ENCODE measurements at regions not wholly inside any gene's neighbourhood (a gene's known extent, or its start where the extent isn't known, plus 50 kb on each side); places are given as distances from the start of the nearest gene placed in this dataset.

- no peaks in the 10 kb centered on the region for H3K9me3 Mint-ChIP-seq (ENCODE audit: unreplicated experiment)
- peaks cover 2% of the 10 kb centered on the region for H3K4me1 Mint-ChIP-seq (ENCODE audit: insufficient read depth, unreplicated experiment)
- ChIA-PET CTCF (interaction anchor here (1.3 kb wide), 1 partner anchor 8 kb away, joined by 3 read pairs; no protein-coding TSS in a partner anchor), POLR2A (no interaction called here)
- intact Hi-C loops (cut with micrococcal nuclease) = no loop called here
- H3K27me3 Mint-ChIP-seq (ENCODE audit: insufficient read depth, unreplicated experiment) = no peaks in the 10 kb centered on the region
- no peaks in the 10 kb centered on the region for H3K36me3 Mint-ChIP-seq (ENCODE audit: insufficient read depth, unreplicated experiment)
- TF ChIP-seq CTCF (IDR thresholded peaks at IDR 0.05; ENCODE audit: unreplicated experiment) = no peak
- DNase-seq (ENCODE audit: unreplicated experiment) = no peak
- H3K27ac Mint-ChIP-seq (ENCODE audit: low read depth, unreplicated experiment) = no peak overlapping the region
- H3K4me3 Mint-ChIP-seq (ENCODE audit: unreplicated experiment) = no peak overlapping the region
- no TSS peak for BruUV-seq (replicated peaks)
Observed at GRCh38 chr3:23085261-23085660, 117.9 kb upstream of the UBE2E2 start.

- ChIA-PET CTCF (interaction anchor here (0.6 to 1.3 kb wide), 2 partner anchors 9 to 1073 kb away, joined by 3 read pairs; no protein-coding TSS in a partner anchor), POLR2A (interaction anchor here (0.6 to 1.2 kb wide), 2 partner anchors 21 to 234 kb away, joined by 3 to 4 read pairs; no protein-coding TSS in a partner anchor)
- BruUV-seq (replicated peaks) = no TSS peak
- no peak for DNase-seq (ENCODE audit: unreplicated experiment)
- H3K27ac Mint-ChIP-seq (ENCODE audit: low read depth, unreplicated experiment) = no peak overlapping the region
- peaks cover 6% of the 10 kb centered on the region for H3K27me3 Mint-ChIP-seq (ENCODE audit: insufficient read depth, unreplicated experiment)
- H3K4me1 Mint-ChIP-seq (ENCODE audit: insufficient read depth, unreplicated experiment) = no peaks in the 10 kb centered on the region
- intact Hi-C loops (cut with micrococcal nuclease) = no loop called here
- no peaks in the 10 kb centered on the region for H3K36me3 Mint-ChIP-seq (ENCODE audit: insufficient read depth, unreplicated experiment)
- H3K4me3 Mint-ChIP-seq (ENCODE audit: unreplicated experiment) = no peak overlapping the region
- no peak for TF ChIP-seq CTCF (IDR thresholded peaks at IDR 0.05; ENCODE audit: unreplicated experiment)
- H3K9me3 Mint-ChIP-seq (ENCODE audit: unreplicated experiment) = no peaks in the 10 kb centered on the region
Observed at GRCh38 chr3:23086331-23086730, 116.8 kb upstream of the UBE2E2 start.

GRCh38 chr3:23086831-23087230 is 116.3 kb upstream of the UBE2E2 start:
- H3K27me3 Mint-ChIP-seq (ENCODE audit: insufficient read depth, unreplicated experiment) = peaks cover 11% of the 10 kb centered on the region
- no peak overlapping the region for H3K4me3 Mint-ChIP-seq (ENCODE audit: unreplicated experiment)
- intact Hi-C loops (cut with micrococcal nuclease) = no loop called here
- CTCF ChIA-PET = no interaction called here
- no peaks in the 10 kb centered on the region for H3K4me1 Mint-ChIP-seq (ENCODE audit: insufficient read depth, unreplicated experiment)
- BruUV-seq (replicated peaks) = no TSS peak
- DNase-seq (ENCODE audit: unreplicated experiment) = no peak
- TF ChIP-seq CTCF (IDR thresholded peaks at IDR 0.05; ENCODE audit: unreplicated experiment) = no peak
- no peaks in the 10 kb centered on the region for H3K36me3 Mint-ChIP-seq (ENCODE audit: insufficient read depth, unreplicated experiment)
- no peak overlapping the region for H3K27ac Mint-ChIP-seq (ENCODE audit: low read depth, unreplicated experiment)
- POLR2A ChIA-PET = interaction anchor here (1.2 kb wide), 1 partner anchor 21 kb away, joined by 3 read pairs; no protein-coding TSS in a partner anchor
- peaks cover 3% of the 10 kb centered on the region for H3K9me3 Mint-ChIP-seq (ENCODE audit: unreplicated experiment)

- intact Hi-C loops (cut with micrococcal nuclease) = no loop called here
- H3K9me3 Mint-ChIP-seq (ENCODE audit: unreplicated experiment) = peaks cover 7% of the 10 kb centered on the region
- H3K27me3 Mint-ChIP-seq (ENCODE audit: insufficient read depth, unreplicated experiment) = peaks cover 17% of the 10 kb centered on the region
- no peaks in the 10 kb centered on the region for H3K36me3 Mint-ChIP-seq (ENCODE audit: insufficient read depth, unreplicated experiment)
- H3K4me1 Mint-ChIP-seq (ENCODE audit: insufficient read depth, unreplicated experiment) = peaks cover 21% of the 10 kb centered on the region
- no peak for TF ChIP-seq CTCF (IDR thresholded peaks at IDR 0.05; ENCODE audit: unreplicated experiment)
- POLR2A ChIA-PET = interaction anchor here (0.7 kb wide), 1 partner anchor 818 kb away, joined by 5 read pairs; no protein-coding TSS in a partner anchor
- CTCF ChIA-PET = interaction anchor here (0.8 kb wide), 1 partner anchor 128 kb away, joined by 4 read pairs; no protein-coding TSS in a partner anchor
- DNase-seq (ENCODE audit: unreplicated experiment) = no peak
- H3K4me3 Mint-ChIP-seq (ENCODE audit: unreplicated experiment) = no peak overlapping the region
- no TSS peak for BruUV-seq (replicated peaks)
- no peak overlapping the region for H3K27ac Mint-ChIP-seq (ENCODE audit: low read depth, unreplicated experiment)
Observed at GRCh38 chr3:23094412-23094811, 108.7 kb upstream of the UBE2E2 start.

Data from MCF 10A (cell line).